Keratinocyte (primary cell): ENCODE measurements at regions not wholly inside any gene's neighbourhood (a gene's known extent, or its start where the extent isn't known, plus 50 kb on each side); places are given as distances from the start of the nearest gene placed in this dataset.

Source experiments
- DNase-seq: peaks from one replicate; pipeline ENCODE4 v3.0.0-alpha.2; 2011; ENCODE audit warnings: low read depth, missing footprints, low spot score
- FAIRE-seq: peaks from 2 replicates; lab custom pipeline; 2011; peaks lifted over from hg19 to GRCh38; lab: Jason Lieb, UNC
- H2AFZ ChIP-seq: 2 replicates; pipeline ENCODE4 v1.6.0; 2012; ENCODE audit warnings: low read length, control low read depth, inconsistent platforms; ENCODE audit not compliant: control insufficient read depth
- H3K27ac ChIP-seq: 2 replicates; pipeline ENCODE4 v1.5.1; 2011; ENCODE audit warnings: low read length; ENCODE audit not compliant: control insufficient read depth, insufficient read depth
- H3K27me3 ChIP-seq: 3 replicates; pipeline ENCODE4 v1.6.0; 2011; ENCODE audit warnings: low read length; ENCODE audit not compliant: control insufficient read depth, insufficient read depth; ENCODE audit errors: extremely low read depth
- H3K36me3 ChIP-seq, 2 experiments: 2 replicates in 1 of 2; 3 replicates in 1 of 2; pipeline ENCODE4 v1.5.1; 2011; ENCODE audit warnings: low read length in 2 of 2, mild to moderate bottlenecking in 1 of 2; ENCODE audit not compliant: control insufficient read depth in 2 of 2, insufficient read depth in 2 of 2; ENCODE audit errors: extremely low read depth in 1 of 2
- H3K4me1 ChIP-seq: 3 replicates; pipeline ENCODE4 v1.5.1; 2011; ENCODE audit warnings: low read length; ENCODE audit not compliant: control insufficient read depth, insufficient read depth; ENCODE audit errors: extremely low read depth
- H3K4me2 ChIP-seq: 3 replicates; pipeline ENCODE4 v1.6.0; 2011; ENCODE audit warnings: low read depth, low read length; ENCODE audit not compliant: control insufficient read depth, insufficient read depth; ENCODE audit errors: extremely low read depth
- H3K4me3 ChIP-seq, 3 experiments: fragments of 200-600 bp in 1 of 3; sonication (generic) in 1 of 3; 2 replicates in 2 of 3; 3 replicates in 1 of 3; pipeline ENCODE4 v1.5.1; 2011 to 2016; ENCODE audit warnings: low read length in 3 of 3, mild to moderate bottlenecking in 3 of 3, control low read depth in 2 of 3, inconsistent platforms in 1 of 3, low read depth in 1 of 3, mixed read lengths in 1 of 3, mixed run types in 1 of 3, moderate library complexity in 1 of 3; ENCODE audit not compliant: control insufficient read depth in 2 of 3, insufficient read depth in 2 of 3; ENCODE audit errors: extremely low read depth in 1 of 3
- H3K79me2 ChIP-seq: 2 replicates; pipeline ENCODE4 v1.6.0; 2012; ENCODE audit warnings: low read length; ENCODE audit not compliant: control insufficient read depth, insufficient read depth
- H3K9ac ChIP-seq: 3 replicates; pipeline ENCODE4 v1.6.0; 2011; ENCODE audit warnings: low read length; ENCODE audit not compliant: control insufficient read depth, insufficient read depth; ENCODE audit errors: extremely low read depth
- H3K9me1 ChIP-seq: 3 replicates; pipeline ENCODE4 v1.6.0; 2011; ENCODE audit warnings: low read length; ENCODE audit not compliant: control insufficient read depth, insufficient read depth; ENCODE audit errors: extremely low read depth
- H3K9me3 ChIP-seq: 2 replicates; pipeline ENCODE4 v1.5.1; 2012; ENCODE audit warnings: low read depth, low read length; ENCODE audit not compliant: control insufficient read depth
- H4K20me1 ChIP-seq: 3 replicates; pipeline ENCODE4 v1.6.0; 2011; ENCODE audit warnings: low read length; ENCODE audit not compliant: control insufficient read depth, insufficient read depth; ENCODE audit errors: extremely low read depth
- EZH2 ChIP-seq: IDR thresholded peaks from one replicate; pipeline ENCODE4 v1.6.1; 2012; ENCODE audit warnings: inconsistent platforms, mild to moderate bottlenecking, low read length, moderate library complexity
- dilution Hi-C: fragments of 300-500 bp; cut with MboI; formaldehyde crosslinking; loops from one replicate; pipeline ENCODE4 v1.7.0; 2020; ENCODE audit warnings: low sequenced_read_pairs; ENCODE audit not compliant: extremely low pct_ligation_motif_present
- TF ChIP-seq, protein P1 (sequence below), 3 experiments: IDR thresholded peaks in 1 of 3; conservative IDR thresholded peaks in 1 of 3; optimal IDR thresholded peaks in 1 of 3; 2 replicates in 2 of 3; 3 replicates in 1 of 3; pipeline versions ENCODE3 to v1.5.1; 2011; ENCODE audit warnings: low read length in 3 of 3, mild to moderate bottlenecking in 3 of 3, moderate library complexity in 2 of 3, control low read depth in 1 of 3, inconsistent platforms in 1 of 3; ENCODE audit not compliant: insufficient read depth in 2 of 3; ENCODE audit errors: extremely low read depth in 1 of 3

DNA sequence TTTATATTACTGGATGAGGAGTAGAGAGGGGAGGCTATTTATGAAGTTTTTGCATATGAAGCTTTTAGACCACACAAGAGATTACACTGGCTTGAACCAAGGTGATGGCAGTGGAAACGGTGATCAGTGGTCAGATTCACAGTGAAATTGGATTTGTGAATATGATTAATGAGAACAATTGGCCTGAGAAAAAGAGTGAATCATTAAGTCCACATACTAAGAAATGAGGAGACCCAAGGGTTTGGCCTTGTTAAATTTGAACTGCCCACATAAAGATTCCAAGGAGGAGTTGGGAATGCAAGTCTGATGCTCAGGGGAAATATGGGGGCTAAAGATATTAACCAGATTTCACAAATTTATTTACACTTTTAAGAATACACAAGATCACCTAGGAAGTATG is 155.3 kb upstream of the ADGRL3 start:
- FAIRE-seq: no peak
- dilution Hi-C loops: no loop called here
- Histone ChIP-seq H3K27ac (no peak overlapping the region), H3K9me3 (no peaks in the 10 kb centered on the region), H3K4me1 (no peaks in the 10 kb centered on the region), H3K4me3 (no peak overlapping the region), H4K20me1 (no peaks in the 10 kb centered on the region), H3K36me3 (no peaks in the 10 kb centered on the region), H3K79me2 (no peaks in the 10 kb centered on the region), H3K9ac (no peak overlapping the region), H3K4me2 (no peak overlapping the region), H3K27me3 (no peaks in the 10 kb centered on the region), H3K9me1 (no peaks in the 10 kb centered on the region), H2AFZ (no peak overlapping the region)
- DNase-seq: no peak
- TF ChIP-seq, protein P1, sequence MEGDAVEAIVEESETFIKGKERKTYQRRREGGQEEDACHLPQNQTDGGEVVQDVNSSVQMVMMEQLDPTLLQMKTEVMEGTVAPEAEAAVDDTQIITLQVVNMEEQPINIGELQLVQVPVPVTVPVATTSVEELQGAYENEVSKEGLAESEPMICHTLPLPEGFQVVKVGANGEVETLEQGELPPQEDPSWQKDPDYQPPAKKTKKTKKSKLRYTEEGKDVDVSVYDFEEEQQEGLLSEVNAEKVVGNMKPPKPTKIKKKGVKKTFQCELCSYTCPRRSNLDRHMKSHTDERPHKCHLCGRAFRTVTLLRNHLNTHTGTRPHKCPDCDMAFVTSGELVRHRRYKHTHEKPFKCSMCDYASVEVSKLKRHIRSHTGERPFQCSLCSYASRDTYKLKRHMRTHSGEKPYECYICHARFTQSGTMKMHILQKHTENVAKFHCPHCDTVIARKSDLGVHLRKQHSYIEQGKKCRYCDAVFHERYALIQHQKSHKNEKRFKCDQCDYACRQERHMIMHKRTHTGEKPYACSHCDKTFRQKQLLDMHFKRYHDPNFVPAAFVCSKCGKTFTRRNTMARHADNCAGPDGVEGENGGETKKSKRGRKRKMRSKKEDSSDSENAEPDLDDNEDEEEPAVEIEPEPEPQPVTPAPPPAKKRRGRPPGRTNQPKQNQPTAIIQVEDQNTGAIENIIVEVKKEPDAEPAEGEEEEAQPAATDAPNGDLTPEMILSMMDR (optimal IDR thresholded peaks at IDR 0.05 in 1 of 3, IDR thresholded peaks at IDR 0.05 in 1 of 3, conservative IDR thresholded peaks at IDR 0.05 in 1 of 3; ENCODE audit: extremely low read depth in 1 of 3, insufficient read depth in 2 of 3, low read length in 3 of 3): no peak
- TF ChIP-seq EZH2: no peak

DNA sequence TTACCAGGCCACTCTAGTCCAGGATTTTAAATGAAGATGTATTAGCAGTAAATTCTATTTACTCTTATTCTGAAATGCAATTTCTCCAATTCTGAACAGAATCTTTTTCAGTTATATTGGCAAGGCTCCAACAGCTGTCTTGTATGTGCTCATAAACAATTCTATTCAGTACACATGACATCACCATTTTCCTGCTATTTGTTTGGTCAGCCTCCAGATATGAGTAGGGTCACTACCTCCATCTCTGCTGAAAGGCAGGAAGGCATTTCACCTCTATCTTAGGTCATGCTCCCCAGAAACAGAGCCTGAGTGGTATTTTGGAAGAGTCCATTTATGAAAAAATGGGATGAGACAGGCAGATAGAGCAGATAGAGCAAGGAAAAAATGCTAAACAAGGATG is 151.1 kb upstream of the ADGRL3 start:
- DNase-seq: no peak
- no peak overlapping the region for H3K9ac ChIP-seq
- no peak overlapping the region for H3K4me3 ChIP-seq
- no peak overlapping the region for H3K4me2 ChIP-seq
- no peaks in the 10 kb centered on the region for H3K9me1 ChIP-seq
- H3K4me1 ChIP-seq: no peaks in the 10 kb centered on the region
- dilution Hi-C loops: no loop called here
- no peaks in the 10 kb centered on the region for H3K79me2 ChIP-seq
- no peaks in the 10 kb centered on the region for H3K27me3 ChIP-seq
- no peak for FAIRE-seq
- no peak overlapping the region for H2AFZ ChIP-seq
- TF ChIP-seq EZH2: no peak
- TF ChIP-seq, protein P1 (optimal IDR thresholded peaks at IDR 0.05 in 1 of 3, IDR thresholded peaks at IDR 0.05 in 1 of 3, conservative IDR thresholded peaks at IDR 0.05 in 1 of 3; ENCODE audit: extremely low read depth in 1 of 3, insufficient read depth in 2 of 3, low read length in 3 of 3): no peak
- no peaks in the 10 kb centered on the region for H3K36me3 ChIP-seq
- no peaks in the 10 kb centered on the region for H4K20me1 ChIP-seq
- H3K9me3 ChIP-seq: no peaks in the 10 kb centered on the region
- H3K27ac ChIP-seq: no peak overlapping the region
